NCI-H345 (cell line): ENCODE measurements at regions not wholly inside any gene's neighbourhood (a gene's known extent, or its start where the extent isn't known, plus 50 kb on each side); places are given as distances from the start of the nearest gene placed in this dataset.

Experiments
- DNase-seq: peaks from one replicate; lab custom pipeline; 2025; lab: John Stamatoyannopoulos, UW

DNA sequence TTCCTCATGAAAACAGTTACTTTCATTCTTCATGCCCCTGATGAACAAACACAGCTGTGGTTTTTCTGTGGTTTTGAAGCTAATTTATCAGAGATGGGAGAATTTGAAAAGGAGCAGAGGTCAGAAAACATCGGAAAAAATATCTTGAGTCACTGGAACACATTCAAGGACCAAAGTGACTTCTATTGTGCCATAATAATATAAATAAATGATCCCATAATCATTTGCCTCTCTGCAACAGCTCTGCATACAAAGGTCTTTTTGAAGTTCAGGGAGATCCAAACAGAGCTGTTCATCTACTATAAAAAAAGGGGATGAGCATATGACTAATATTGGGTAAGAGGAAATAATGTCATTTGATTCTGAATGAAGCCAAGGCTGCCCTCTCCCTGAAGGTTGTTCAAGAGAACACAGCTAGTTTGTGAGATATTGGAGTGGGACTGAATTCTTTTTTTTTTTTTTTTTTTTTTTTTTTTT lies 201.3 kb upstream of the GALNT5 start:
- DNase-seq, result no peak

DNA sequence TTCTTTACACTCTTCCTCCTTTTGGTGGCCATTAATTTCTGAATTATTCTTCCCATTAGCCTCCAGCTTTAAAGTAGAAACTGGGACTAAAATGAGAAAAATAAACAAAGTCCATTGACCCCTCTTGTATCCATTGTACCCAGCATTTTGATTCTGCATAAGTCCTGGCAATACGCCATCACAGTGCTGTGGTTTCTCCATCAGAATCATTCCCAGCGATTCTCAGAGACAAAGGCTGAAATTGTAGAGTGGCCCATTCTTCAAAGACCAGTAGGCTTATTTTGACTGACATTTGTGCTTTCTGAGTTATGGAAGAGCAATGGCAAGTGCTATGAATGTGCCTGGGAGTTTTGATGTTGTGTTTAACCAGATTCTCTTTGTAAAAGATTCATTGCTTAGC lies 199.3 kb upstream of the GALNT5 start:
- no peak for DNase-seq

DNA sequence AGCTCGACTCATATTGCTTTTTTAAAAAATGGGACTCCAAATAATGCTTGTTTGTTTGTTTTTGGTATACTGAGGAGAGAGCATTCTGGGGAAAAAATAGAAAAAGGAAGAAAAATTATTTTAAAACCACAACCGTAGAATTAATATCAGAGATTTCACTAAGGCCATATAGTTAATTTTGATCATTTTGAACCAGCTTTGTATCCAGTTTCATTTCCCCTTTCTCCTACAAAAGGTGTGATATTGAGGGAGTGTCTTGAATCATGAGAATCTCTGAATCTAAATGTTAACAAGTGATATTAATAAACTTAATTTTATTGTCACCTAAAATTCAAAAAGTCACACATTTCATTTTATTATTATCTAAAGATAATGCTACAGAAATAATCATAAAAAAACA lies 198.5 kb upstream of the GALNT5 start:
- no peak for DNase-seq

GRCh38 chr2:157061799-157062198 lies 195.7 kb upstream of the GALNT5 start:
- DNase-seq, result no peak

- DNase-seq, result no peak
Measured at GRCh38 chr2:157067562-157067961, 189.9 kb upstream of the GALNT5 start.

GRCh38 chr2:157068237-157068636 lies 189.3 kb upstream of the GALNT5 start:
- no peak for DNase-seq

DNA sequence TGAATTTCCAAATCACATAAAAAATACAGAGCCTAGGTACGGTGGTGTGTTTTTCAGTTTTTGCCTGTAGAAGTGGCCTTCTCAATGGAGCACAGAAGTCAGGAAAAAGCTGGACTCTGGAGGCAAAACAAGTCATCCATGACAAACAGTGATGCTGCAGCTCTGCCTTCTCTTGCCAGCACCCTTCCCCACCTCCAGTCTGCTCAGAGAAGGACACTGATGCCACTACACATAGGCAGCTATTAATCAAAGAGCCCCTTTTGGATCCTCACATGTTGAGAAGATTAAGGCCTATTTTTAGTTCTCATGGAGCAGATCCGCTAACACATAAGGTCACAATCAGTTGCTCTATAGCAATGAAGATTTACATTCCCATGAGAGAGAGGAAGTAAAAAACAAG lies 181.6 kb upstream of the GALNT5 start:
- DNase-seq, result no peak

DNA sequence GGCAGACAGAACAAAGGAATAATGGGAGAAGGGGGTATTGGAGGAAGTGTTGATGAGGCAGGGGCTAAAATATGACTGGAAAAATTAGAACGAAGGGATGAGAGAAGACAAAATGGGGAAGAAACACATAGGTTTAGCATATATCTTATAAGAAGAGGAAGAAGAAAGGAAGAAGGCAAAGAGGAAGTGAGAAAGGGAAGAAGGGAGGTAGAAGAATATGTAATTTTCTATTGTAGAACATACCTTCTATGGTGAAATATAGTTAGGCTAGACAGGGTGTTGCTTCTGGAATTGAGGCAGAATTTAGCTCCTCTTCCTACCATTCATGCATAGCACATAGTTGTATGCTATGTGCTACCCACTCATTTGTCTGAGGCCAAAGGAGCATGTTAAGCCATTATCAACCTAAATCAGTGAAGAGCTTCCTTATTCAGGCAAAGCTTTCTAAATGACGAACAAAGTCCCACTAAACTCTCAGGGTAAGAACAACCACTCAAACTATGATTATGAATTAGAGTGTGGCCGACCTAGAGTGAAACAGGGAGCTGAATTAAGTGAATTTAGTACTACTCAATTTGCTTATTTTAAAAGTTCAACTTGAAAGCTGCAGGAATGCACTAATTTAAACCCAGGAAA lies 180.9 kb upstream of the GALNT5 start:
- DNase-seq, result no peak

- no peak for DNase-seq
Measured at GRCh38 chr2:157077753-157078350, 179.7 kb upstream of the GALNT5 start.

DNA sequence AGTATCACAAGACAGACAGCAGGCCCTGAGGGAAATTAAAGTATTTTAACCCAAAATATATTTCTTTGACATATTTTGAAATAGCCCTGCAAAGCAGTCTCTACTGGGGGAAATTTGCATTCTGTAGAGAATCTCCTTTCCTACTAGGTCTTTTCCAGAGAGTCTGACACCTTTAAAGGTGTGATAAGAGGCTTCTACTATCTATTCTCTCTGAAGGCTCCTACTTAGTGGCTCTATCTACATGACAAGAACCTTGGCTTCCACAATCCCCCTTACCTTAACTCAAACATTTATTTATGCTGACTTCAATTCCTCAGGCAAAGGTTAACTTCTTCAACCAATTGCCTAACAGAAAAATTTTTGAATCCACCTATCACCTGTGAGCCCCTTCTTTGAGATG lies 174.6 kb upstream of the GALNT5 start:
- no peak for DNase-seq

DNA sequence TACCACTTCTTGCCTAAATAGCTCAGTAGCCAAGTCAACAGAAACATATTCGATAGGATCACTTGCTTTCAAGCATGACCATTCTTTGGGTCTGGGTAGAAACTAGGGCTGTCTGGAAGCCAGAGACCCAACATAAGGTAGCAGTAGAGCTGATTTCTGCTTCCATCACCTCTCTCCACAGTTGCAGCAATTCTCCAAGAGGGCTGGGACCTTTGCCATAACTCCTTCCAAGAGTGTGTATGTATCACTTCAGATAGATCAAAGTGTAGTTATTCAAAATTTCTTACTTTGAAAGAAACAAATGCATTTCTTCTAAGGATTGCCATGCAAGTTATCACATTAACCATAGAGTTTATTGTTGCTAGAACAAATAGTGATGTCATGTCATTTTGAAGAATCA lies 172.0 kb upstream of the GALNT5 start:
- DNase-seq, result no peak

- DNase-seq, result no peak
Measured at GRCh38 chr2:157087373-157088002, 170.0 kb upstream of the GALNT5 start.

DNA sequence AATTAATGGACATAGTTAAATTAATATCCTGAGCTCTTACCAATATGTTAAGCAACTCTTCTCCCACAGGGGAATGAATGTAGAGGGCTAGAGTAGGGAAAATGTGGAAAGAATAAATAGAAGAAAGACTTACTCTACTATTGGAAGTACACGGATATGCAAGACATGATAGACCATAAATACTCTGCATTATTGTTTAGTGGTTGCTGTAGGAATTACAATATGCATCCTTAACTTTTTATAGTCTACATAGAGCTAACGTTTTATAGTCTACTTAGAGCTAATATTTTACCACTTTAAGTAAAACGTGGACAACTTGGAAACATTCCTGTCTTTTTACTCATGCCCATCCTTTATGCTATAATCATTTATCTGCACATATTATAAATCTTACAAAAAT lies 163.8 kb upstream of the GALNT5 start:
- DNase-seq, result no peak

- DNase-seq, result no peak
Measured at GRCh38 chr2:157105372-157105771, 152.1 kb upstream of the GALNT5 start.

GRCh38 chr2:157106950-157107349 lies 150.6 kb upstream of the GALNT5 start:
- no peak for DNase-seq

- DNase-seq, result peak; percentile 18
Measured at GRCh38 chr2:157107460-157107859, 150.0 kb upstream of the GALNT5 start.

GRCh38 chr2:157107877-157108276 lies 149.6 kb upstream of the GALNT5 start:
- peak; percentile 88 for DNase-seq

- DNase-seq, result no peak
Measured at GRCh38 chr2:157122776-157123175, 134.7 kb upstream of the GALNT5 start.

GRCh38 chr2:157124731-157125130 lies 132.8 kb upstream of the GALNT5 start:
- no peak for DNase-seq

GRCh38 chr2:157125685-157126084 lies 131.8 kb upstream of the GALNT5 start:
- no peak for DNase-seq

- no peak for DNase-seq
Measured at GRCh38 chr2:157127249-157128012, 130.1 kb upstream of the GALNT5 start.

DNA sequence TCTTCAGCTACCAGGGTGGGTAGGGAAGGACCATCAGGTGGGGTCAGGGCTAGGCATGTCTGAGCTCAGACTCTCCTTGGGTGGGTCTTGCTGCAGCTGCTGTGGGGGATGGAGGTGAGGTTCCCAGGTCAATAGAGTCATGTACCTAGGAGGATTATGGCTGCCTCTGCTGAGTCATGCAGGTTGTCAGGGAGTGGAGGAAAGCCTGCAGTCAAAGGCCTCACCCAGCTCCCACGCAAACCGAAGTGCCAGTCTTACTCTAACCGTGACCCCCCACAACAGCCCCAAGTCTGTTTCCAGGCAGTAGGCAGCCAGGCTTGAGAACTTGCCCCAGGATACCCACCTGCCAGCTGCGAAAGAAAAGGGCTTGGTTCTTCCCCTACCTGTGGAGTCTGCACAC lies 113.6 kb upstream of the GALNT5 start:
- no peak for DNase-seq

GRCh38 chr2:157149270-157149669 lies 108.2 kb upstream of the GALNT5 start:
- no peak for DNase-seq
